ENCODE measurements at regions not wholly inside any gene's neighbourhood (a gene's known extent, or its start where the extent isn't known, plus 50 kb on each side); places are given as distances from the start of the nearest gene placed in this dataset.

DNA sequence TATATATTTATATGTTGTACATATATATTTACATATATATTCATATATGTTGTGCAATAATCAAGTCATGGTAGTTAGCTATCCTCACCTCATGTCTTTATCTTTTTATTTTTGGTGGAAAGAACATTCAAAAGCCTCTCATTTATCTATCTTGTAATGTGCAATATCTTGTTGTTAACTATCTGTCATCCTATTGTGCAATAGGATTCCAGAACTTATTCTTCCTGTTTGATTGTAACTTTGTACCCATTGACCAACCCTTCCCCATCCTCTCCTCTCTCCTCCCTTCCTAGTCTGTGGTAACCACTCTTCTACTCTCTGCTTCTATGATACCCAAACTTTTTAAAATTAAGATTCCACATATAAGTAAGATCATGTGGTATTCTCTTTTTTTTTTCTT, 115.6 kb upstream of the PDGFD start:
- no peak overlapping the region for H3K27ac ChIP-seq (ENCODE audit: low read depth, low read length, poor library complexity, severe bottlenecking)
- H3K4me3 ChIP-seq (ENCODE audit: low read depth, low read length, poor library complexity, severe bottlenecking) = no peak overlapping the region
- no peaks in the 10 kb centered on the region for H4K20me1 ChIP-seq (ENCODE audit: insufficient read depth, low read length)
- TF ChIP-seq CTCF (conservative IDR thresholded peaks at IDR 0.05; ENCODE audit: low read length) (no peak), EZH2phosphoT487 (IDR thresholded peaks at IDR 0.05; ENCODE audit: borderline replicate concordance, low read depth, low read length) (no peak)
- CTCF ChIA-PET (ENCODE audit: unreplicated experiment) = no interaction called here
- POLR2A ChIA-PET = interaction anchor here (0.8 kb wide), 1 partner anchor 10 kb away, joined by 3 read pairs; no protein-coding TSS in a partner anchor
- H3K9me2 ChIP-seq (ENCODE audit: insufficient read depth, low read length) = 0 out of 2 replicates have a peak, but pooled peaks cover 4% of the 10 kb centered on the region
- H3K4me2 ChIP-seq (ENCODE audit: low read length) = no peak overlapping the region
- BruUV-seq (replicated peaks) = no TSS peak
- H3K36me3 ChIP-seq (ENCODE audit: insufficient read depth, low read length) = no peaks in the 10 kb centered on the region
- intact Hi-C loops (cut with micrococcal nuclease; ENCODE audit: unreplicated experiment) = no loop called here
- no peaks in the 10 kb centered on the region for H3K9me3 ChIP-seq (ENCODE audit: low read length)
- DNase-seq (ENCODE audit: low spot score) = no peak
- H3K4me1 ChIP-seq (ENCODE audit: insufficient read depth, low read length, poor library complexity, severe bottlenecking) = no peaks in the 10 kb centered on the region
- H2AFZ ChIP-seq (ENCODE audit: low read length) = no peak overlapping the region
- no peaks in the 10 kb centered on the region for H3K79me2 ChIP-seq (ENCODE audit: insufficient read depth, low read depth, low read length)

DNA sequence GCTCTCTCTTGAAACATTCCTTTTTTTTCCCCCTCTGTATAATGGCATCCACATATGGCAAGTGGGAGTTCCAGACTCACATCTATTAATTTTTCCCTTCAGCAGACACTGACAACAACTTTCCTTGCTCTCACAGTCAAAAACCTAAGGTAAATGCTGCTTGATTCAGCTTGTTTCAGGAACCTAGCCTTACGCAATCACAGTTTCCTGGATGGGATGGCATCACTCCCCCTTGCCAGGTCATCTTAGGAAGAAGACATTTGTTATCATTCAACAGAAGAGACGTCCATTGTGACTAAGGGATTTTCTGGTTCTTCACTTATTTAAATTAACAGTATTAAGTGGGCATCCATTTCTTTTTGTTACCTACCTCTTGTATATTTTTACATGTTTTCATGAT, 112.0 kb upstream of the PDGFD start:
- BruUV-seq (replicated peaks) = no TSS peak
- DNase-seq (ENCODE audit: low spot score) = no peak
- POLR2A ChIA-PET = interaction anchor here (0.9 to 2.9 kb wide), 2 partner anchors 12 to 16 kb away, joined by 3 to 9 read pairs; no protein-coding TSS in a partner anchor

DNA sequence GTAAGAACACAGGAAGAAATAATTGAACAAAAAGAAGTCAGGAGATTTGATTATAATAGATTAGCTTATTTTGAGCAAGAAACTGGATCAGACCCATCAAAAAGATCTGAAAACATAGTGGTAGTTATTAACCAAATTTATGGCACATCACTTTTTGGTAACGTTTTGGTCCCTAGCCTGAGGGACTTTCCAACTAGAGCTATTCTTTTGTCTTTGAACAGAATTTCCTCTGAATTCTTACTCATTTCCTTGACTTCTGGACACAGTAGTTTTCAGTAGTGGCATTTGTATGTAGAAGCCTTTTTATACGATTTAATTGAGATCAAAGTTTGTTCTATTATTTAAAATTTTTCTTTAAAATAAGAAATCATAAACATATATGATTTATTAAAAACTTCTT, 96.5 kb upstream of the PDGFD start:
- ChIA-PET CTCF (ENCODE audit: unreplicated experiment) (no interaction called here), POLR2A (interaction anchor here (0.6 to 0.9 kb wide), 2 partner anchors 13 to 52 kb away, joined by 3 to 5 read pairs; no protein-coding TSS in a partner anchor)
- DNase-seq (ENCODE audit: low spot score) = no peak
- Histone ChIP-seq H3K79me2 (ENCODE audit: insufficient read depth, low read depth, low read length) (no peaks in the 10 kb centered on the region), H3K27ac (ENCODE audit: low read depth, low read length, poor library complexity, severe bottlenecking) (no peak overlapping the region), H3K4me3 (ENCODE audit: low read depth, low read length, poor library complexity, severe bottlenecking) (no peak overlapping the region), H4K20me1 (ENCODE audit: insufficient read depth, low read length) (no peaks in the 10 kb centered on the region), H2AFZ (ENCODE audit: low read length) (no peak overlapping the region), H3K9me3 (ENCODE audit: low read length) (no peaks in the 10 kb centered on the region), H3K4me1 (ENCODE audit: insufficient read depth, low read length, poor library complexity, severe bottlenecking) (no peaks in the 10 kb centered on the region), H3K9me2 (ENCODE audit: insufficient read depth, low read length) (no peaks in the 10 kb centered on the region), H3K36me3 (ENCODE audit: insufficient read depth, low read length) (no peaks in the 10 kb centered on the region), H3K4me2 (ENCODE audit: low read length) (no peak overlapping the region)
- intact Hi-C loops (cut with micrococcal nuclease; ENCODE audit: unreplicated experiment) = no loop called here
- TF ChIP-seq CTCF (conservative IDR thresholded peaks at IDR 0.05; ENCODE audit: low read length) (no peak), EZH2phosphoT487 (IDR thresholded peaks at IDR 0.05; ENCODE audit: borderline replicate concordance, low read depth, low read length) (no peak)
- BruUV-seq (replicated peaks) = no TSS peak

More for the DNA sequence above, 112.0 kb upstream of the PDGFD start:
- Histone ChIP-seq H3K4me2 (ENCODE audit: low read length) (no peak overlapping the region), H3K27ac (ENCODE audit: low read depth, low read length, poor library complexity, severe bottlenecking) (no peak overlapping the region), H4K20me1 (ENCODE audit: insufficient read depth, low read length) (no peaks in the 10 kb centered on the region), H3K4me3 (ENCODE audit: low read depth, low read length, poor library complexity, severe bottlenecking) (no peak overlapping the region), H3K36me3 (ENCODE audit: insufficient read depth, low read length) (no peaks in the 10 kb centered on the region), H2AFZ (ENCODE audit: low read length) (no peak overlapping the region), H3K4me1 (ENCODE audit: insufficient read depth, low read length, poor library complexity, severe bottlenecking) (no peaks in the 10 kb centered on the region), H3K79me2 (ENCODE audit: insufficient read depth, low read depth, low read length) (no peaks in the 10 kb centered on the region), H3K9me3 (ENCODE audit: low read length) (no peaks in the 10 kb centered on the region), H3K9me2 (ENCODE audit: insufficient read depth, low read length) (no peaks in the 10 kb centered on the region)
- intact Hi-C loops (cut with micrococcal nuclease; ENCODE audit: unreplicated experiment) = no loop called here
- CTCF ChIA-PET (ENCODE audit: unreplicated experiment) = no interaction called here
- TF ChIP-seq EZH2phosphoT487 (IDR thresholded peaks at IDR 0.05; ENCODE audit: borderline replicate concordance, low read depth, low read length) = no peak
